ENCODE measurements at regions not wholly inside any gene's neighbourhood (a gene's known extent, or its start where the extent isn't known, plus 50 kb on each side); places are given as distances from the start of the nearest gene placed in this dataset.

DNA sequence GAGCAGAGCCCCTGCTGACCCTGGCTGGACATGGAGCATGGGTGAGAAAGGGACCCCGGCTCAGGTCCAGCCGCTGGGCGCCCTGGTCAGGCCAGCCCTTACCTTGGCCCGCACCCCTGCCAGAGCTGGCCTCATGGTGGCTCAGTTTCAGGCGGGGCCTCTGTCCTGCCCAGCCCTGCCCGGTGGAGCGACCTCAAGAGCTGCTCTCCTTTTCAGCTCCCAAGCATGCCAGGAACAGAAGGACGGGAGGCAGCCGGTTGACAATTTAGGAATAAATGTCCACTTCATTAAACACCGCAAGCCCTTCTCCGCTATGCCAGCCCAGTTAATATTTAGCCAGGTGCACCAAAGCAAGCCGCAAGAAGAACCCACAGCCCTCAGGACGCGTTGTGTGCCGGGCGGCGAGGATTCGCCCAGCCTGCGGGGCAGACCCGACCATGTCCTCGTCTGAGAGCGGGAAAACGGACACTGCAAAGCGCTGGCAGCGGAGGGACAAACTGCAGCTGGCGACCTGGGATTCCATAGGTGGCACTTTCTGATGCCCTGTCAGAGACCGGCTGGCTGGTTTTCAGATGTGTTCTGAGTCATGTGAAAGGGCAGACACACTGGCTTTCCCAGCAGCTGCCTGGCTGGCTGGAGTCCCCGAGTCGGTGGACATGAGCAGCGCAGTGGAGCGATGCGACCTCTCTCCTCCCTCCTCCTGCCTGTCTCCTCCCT is 221.9 kb downstream of the TTLL2 start:
- no peaks in the 10 kb centered on the region for H3K36me3 ChIP-seq (ENCODE audit: control insufficient read depth, insufficient read depth, low read length)

GRCh38 chr6:167547328-167547692 is 222.4 kb downstream of the TTLL2 start:
- H3K36me3 ChIP-seq (ENCODE audit: control insufficient read depth, insufficient read depth, low read length): no peaks in the 10 kb centered on the region
- H3K4me3 ChIP-seq (ENCODE audit: low read depth, low read length): no peak overlapping the region
- DNase-seq (ENCODE audit: low read depth) (no peak), FAIRE-seq (no peak)
- no peak for TF ChIP-seq CTCF (IDR thresholded peaks at IDR 0.05; ENCODE audit: insufficient read depth, low read length, severe bottlenecking)
- H3K27me3 ChIP-seq (ENCODE audit: control insufficient read depth, insufficient read depth, low read length): no peaks in the 10 kb centered on the region

More for the DNA sequence above, 221.9 kb downstream of the TTLL2 start:
- FAIRE-seq (no peak), DNase-seq (ENCODE audit: low read depth) (no peak)
- TF ChIP-seq CTCF (IDR thresholded peaks at IDR 0.05; ENCODE audit: insufficient read depth, low read length, severe bottlenecking): no peak
- Histone ChIP-seq H3K4me3 (ENCODE audit: low read depth, low read length) (no peak overlapping the region), H3K27me3 (ENCODE audit: control insufficient read depth, insufficient read depth, low read length) (no peaks in the 10 kb centered on the region)

DNA sequence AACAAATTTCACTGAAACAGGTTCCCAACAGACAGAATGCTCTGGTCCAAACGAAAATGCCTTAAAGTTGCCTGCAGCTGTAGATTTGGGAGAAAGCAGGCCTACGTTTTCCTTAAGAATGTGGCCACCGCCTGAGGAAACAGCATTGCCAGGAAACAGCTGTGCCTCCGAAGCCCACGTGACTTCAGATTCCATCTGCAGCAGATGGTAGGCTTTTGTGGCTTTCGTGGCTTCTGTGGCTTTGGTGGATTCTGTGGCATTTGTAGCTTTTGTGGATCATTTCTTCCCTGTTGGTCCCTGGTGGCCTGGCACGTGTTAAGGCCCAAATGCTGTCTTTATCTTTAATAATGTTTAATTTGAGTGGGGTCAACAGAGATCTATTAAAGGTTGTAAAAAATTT is 222.9 kb downstream of the TTLL2 start:
- DNase-seq (ENCODE audit: low read depth): no peak
- no peak for TF ChIP-seq CTCF (IDR thresholded peaks at IDR 0.05; ENCODE audit: insufficient read depth, low read length, severe bottlenecking)
- Histone ChIP-seq H3K27me3 (ENCODE audit: control insufficient read depth, insufficient read depth, low read length) (no peaks in the 10 kb centered on the region), H3K36me3 (ENCODE audit: control insufficient read depth, insufficient read depth, low read length) (no peaks in the 10 kb centered on the region), H3K4me3 (ENCODE audit: low read depth, low read length) (no peak overlapping the region)
- FAIRE-seq: no peak

DNA sequence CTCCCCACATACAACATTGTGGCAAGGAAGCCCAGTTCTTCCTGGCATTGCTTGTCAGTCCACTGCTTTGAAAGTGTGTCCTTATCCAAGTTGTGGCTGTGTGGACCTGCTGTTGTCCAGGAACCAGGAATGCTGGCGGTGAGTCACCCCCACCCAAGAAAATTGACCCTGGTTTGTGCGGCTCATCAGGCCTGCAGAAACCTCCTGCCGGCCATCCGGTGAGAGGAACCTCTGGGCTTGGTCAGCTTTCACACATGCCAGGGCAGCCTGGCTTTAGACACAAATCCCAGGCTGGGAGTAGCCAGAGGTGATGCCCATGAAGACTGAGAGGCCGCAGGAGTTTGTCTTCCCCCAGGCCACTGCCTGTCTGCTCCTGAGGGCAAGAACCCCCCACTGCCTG is 223.6 kb downstream of the TTLL2 start:
- H3K36me3 ChIP-seq (ENCODE audit: control insufficient read depth, insufficient read depth, low read length): no peaks in the 10 kb centered on the region
- TF ChIP-seq CTCF (IDR thresholded peaks at IDR 0.05; ENCODE audit: insufficient read depth, low read length, severe bottlenecking): no peak
- H3K4me3 ChIP-seq (ENCODE audit: low read depth, low read length): no peak overlapping the region
- DNase-seq (ENCODE audit: low read depth): no peak
- FAIRE-seq: no peak
- no peaks in the 10 kb centered on the region for H3K27me3 ChIP-seq (ENCODE audit: control insufficient read depth, insufficient read depth, low read length)

GRCh38 chr6:167549213-167549612 is 224.3 kb downstream of the TTLL2 start:
- no peaks in the 10 kb centered on the region for H3K27me3 ChIP-seq (ENCODE audit: control insufficient read depth, insufficient read depth, low read length)
- H3K36me3 ChIP-seq (ENCODE audit: control insufficient read depth, insufficient read depth, low read length): no peaks in the 10 kb centered on the region
- H3K4me3 ChIP-seq (ENCODE audit: low read depth, low read length): no peak overlapping the region
- no peak for TF ChIP-seq CTCF (IDR thresholded peaks at IDR 0.05; ENCODE audit: insufficient read depth, low read length, severe bottlenecking)
- no peak for FAIRE-seq
- no peak for DNase-seq (ENCODE audit: low read depth)

Data from bronchial epithelial cell (primary cell).